Naive B cell (primary cell): ENCODE measurements at regions not wholly inside any gene's neighbourhood (a gene's known extent, or its start where the extent isn't known, plus 50 kb on each side); places are given as distances from the start of the nearest gene placed in this dataset.

Experiments used
- ATAC-seq, 2 donors: fragments of 150-1000 bp; cut with Tn5 transposase; 2 replicates each; pipeline ENCODE4 v1.10.0; 2021; ENCODE audit warnings: low read depth in 2 of 2, mild to moderate bottlenecking in 2 of 2, moderate library complexity in 2 of 2
- DNase-seq: peaks from one replicate; pipeline ENCODE4 v3.0.0; 2022
- H3K27ac Mint-ChIP-seq, 6 donors: one replicate each; pipeline ENCODE4 v1.8.0; 2020 to 2022; ENCODE audit warnings: mild to moderate bottlenecking in 6 of 6, mixed read lengths in 6 of 6, moderate library complexity in 5 of 6, inconsistent platforms in 2 of 6
- H3K27me3 Mint-ChIP-seq, 3 donors: one replicate each; pipeline ENCODE4 v1.8.0; 2021 to 2022; ENCODE audit warnings: mixed read lengths in 3 of 3, mild to moderate bottlenecking in 1 of 3
- H3K36me3 Mint-ChIP-seq, 2 donors: one replicate each; pipeline ENCODE4 v1.8.0; 2020 to 2022; ENCODE audit warnings: mixed read lengths in 2 of 2, inconsistent platforms in 1 of 2, mild to moderate bottlenecking in 1 of 2
- H3K4me1 Mint-ChIP-seq, 3 donors: one replicate each; pipeline ENCODE4 v1.8.0; 2020 to 2022; ENCODE audit warnings: mixed read lengths in 3 of 3, inconsistent platforms in 1 of 3, mild to moderate bottlenecking in 1 of 3, moderate library complexity in 1 of 3
- H3K4me3 Mint-ChIP-seq, 8 donors: one replicate each; pipeline ENCODE4 v1.8.0; 2020 to 2022; ENCODE audit warnings: mild to moderate bottlenecking in 8 of 8, mixed read lengths in 8 of 8, moderate library complexity in 8 of 8, inconsistent platforms in 2 of 8
- H3K9me3 Mint-ChIP-seq, 7 donors: one replicate each; pipeline ENCODE4 v1.8.0; 2020 to 2022; ENCODE audit warnings: mixed read lengths in 7 of 7, mild to moderate bottlenecking in 5 of 7, inconsistent platforms in 2 of 7, moderate library complexity in 1 of 7

- Mint-ChIP-seq H3K4me1 (no peaks in the 10 kb centered on the region), H3K9me3 (peaks cover 0 to 14% (median 9%) of the 10 kb centered on the region in 7 donors), H3K4me3 (no peak overlapping the region), H3K36me3 (no peaks in the 10 kb centered on the region), H3K27ac (no peak overlapping the region), H3K27me3 (no peaks in the 10 kb centered on the region)
- ATAC-seq (no peak), DNase-seq (no peak)
Measured at GRCh38 chr6:9634776-9635175, 780.1 kb downstream of the TFAP2A start.

- peaks cover 2 to 26% (median 10%) of the 10 kb centered on the region in 7 donors for H3K9me3 Mint-ChIP-seq
- DNase-seq, result no peak
- no peak for ATAC-seq
- no peaks in the 10 kb centered on the region for H3K27me3 Mint-ChIP-seq
- no peaks in the 10 kb centered on the region for H3K4me1 Mint-ChIP-seq
- H3K36me3 Mint-ChIP-seq, result no peaks in the 10 kb centered on the region
- no peak overlapping the region for H3K4me3 Mint-ChIP-seq
- no peak overlapping the region for H3K27ac Mint-ChIP-seq
Measured at GRCh38 chr6:9632026-9632425, 782.8 kb downstream of the TFAP2A start.

GRCh38 chr6:9628819-9629218 lies 786.1 kb downstream of the TFAP2A start:
- H3K4me1 Mint-ChIP-seq, result no peaks in the 10 kb centered on the region

GRCh38 chr6:9627916-9628315 lies 787.0 kb downstream of the TFAP2A start:
- ATAC-seq, result no peak
- Mint-ChIP-seq H3K36me3 (no peaks in the 10 kb centered on the region), H3K4me3 (no peak overlapping the region), H3K27me3 (no peaks in the 10 kb centered on the region), H3K9me3 (peaks cover 5 to 41% (median 13%) of the 10 kb centered on the region in 7 donors), H3K27ac (no peak overlapping the region), H3K4me1 (no peaks in the 10 kb centered on the region)
- no peak for DNase-seq

More at GRCh38 chr6:9628819-9629218, 786.1 kb downstream of the TFAP2A start:
- DNase-seq, result no peak
- H3K36me3 Mint-ChIP-seq, result no peaks in the 10 kb centered on the region
- no peaks in the 10 kb centered on the region for H3K27me3 Mint-ChIP-seq
- no peak for ATAC-seq
- H3K4me3 Mint-ChIP-seq, result no peak overlapping the region
- peaks cover 3 to 38% (median 11%) of the 10 kb centered on the region in 7 donors for H3K9me3 Mint-ChIP-seq
- H3K27ac Mint-ChIP-seq, result no peak overlapping the region

- Mint-ChIP-seq H3K36me3 (no peaks in the 10 kb centered on the region), H3K4me3 (no peak overlapping the region), H3K27me3 (no peaks in the 10 kb centered on the region), H3K4me1 (no peaks in the 10 kb centered on the region), H3K27ac (peak overlapping the region in 1 of 6 donors; percentile 54), H3K9me3 (peaks cover 0 to 21% (median 6%) of the 10 kb centered on the region in 7 donors)
- ATAC-seq (no peak), DNase-seq (no peak)
Measured at GRCh38 chr6:9623985-9624384, 790.9 kb downstream of the TFAP2A start.

- ATAC-seq, result no peak
- no peaks in the 10 kb centered on the region for H3K27me3 Mint-ChIP-seq
- H3K27ac Mint-ChIP-seq, result no peak overlapping the region
- no peaks in the 10 kb centered on the region for H3K36me3 Mint-ChIP-seq
- H3K4me3 Mint-ChIP-seq, result no peak overlapping the region
- no peaks in the 10 kb centered on the region for H3K4me1 Mint-ChIP-seq
- no peak for DNase-seq
- peaks cover 0 to 17% (median 3%) of the 10 kb centered on the region in 7 donors for H3K9me3 Mint-ChIP-seq
Measured at GRCh38 chr6:9623228-9623832, 791.5 kb downstream of the TFAP2A start.

- Mint-ChIP-seq H3K9me3 (peaks cover 0 to 15% (median 4%) of the 10 kb centered on the region in 7 donors), H3K27me3 (no peaks in the 10 kb centered on the region), H3K36me3 (no peaks in the 10 kb centered on the region), H3K4me1 (no peaks in the 10 kb centered on the region), H3K4me3 (no peak overlapping the region), H3K27ac (no peak overlapping the region)
- ATAC-seq (no peak), DNase-seq (no peak)
Measured at GRCh38 chr6:9621276-9621675, 793.6 kb downstream of the TFAP2A start.

GRCh38 chr6:9620687-9621086 lies 794.2 kb downstream of the TFAP2A start:
- Mint-ChIP-seq H3K27ac (no peak overlapping the region), H3K27me3 (no peaks in the 10 kb centered on the region), H3K4me3 (no peak overlapping the region), H3K4me1 (no peaks in the 10 kb centered on the region), H3K9me3 (peaks cover 0 to 11% (median 4%) of the 10 kb centered on the region in 7 donors), H3K36me3 (no peaks in the 10 kb centered on the region)
- DNase-seq (no peak), ATAC-seq (no peak)

- no peak overlapping the region for H3K4me3 Mint-ChIP-seq
Measured at GRCh38 chr6:9620263-9620662, 794.6 kb downstream of the TFAP2A start.

GRCh38 chr6:9614778-9615177 lies 800.1 kb downstream of the TFAP2A start:
- Mint-ChIP-seq H3K9me3 (peaks cover 0 to 5% (median 0%) of the 10 kb centered on the region in 7 donors), H3K27me3 (peaks cover 0 to 4% (median 0%) of the 10 kb centered on the region in 3 donors), H3K27ac (no peak overlapping the region), H3K4me3 (no peak overlapping the region), H3K36me3 (no peaks in the 10 kb centered on the region), H3K4me1 (no peaks in the 10 kb centered on the region)
- DNase-seq, result no peak
- ATAC-seq, result no peak

More at GRCh38 chr6:9620263-9620662, 794.6 kb downstream of the TFAP2A start:
- H3K27me3 Mint-ChIP-seq, result no peaks in the 10 kb centered on the region
- ATAC-seq (no peak), DNase-seq (no peak)
- no peaks in the 10 kb centered on the region for H3K36me3 Mint-ChIP-seq
- H3K27ac Mint-ChIP-seq, result no peak overlapping the region
- H3K9me3 Mint-ChIP-seq, result peaks cover 0 to 12% (median 4%) of the 10 kb centered on the region in 7 donors
- no peaks in the 10 kb centered on the region for H3K4me1 Mint-ChIP-seq

- peaks cover 0 to 5% (median 0%) of the 10 kb centered on the region in 7 donors for H3K9me3 Mint-ChIP-seq
- no peak for DNase-seq
Measured at GRCh38 chr6:9612489-9612888, 802.4 kb downstream of the TFAP2A start.

GRCh38 chr6:9610620-9611415 lies 804.1 kb downstream of the TFAP2A start:
- no peak for ATAC-seq
- no peak for DNase-seq
- no peaks in the 10 kb centered on the region for H3K4me1 Mint-ChIP-seq
- H3K9me3 Mint-ChIP-seq, result peaks cover 0 to 3% (median 0%) of the 10 kb centered on the region in 7 donors
- peaks cover 0 to 4% (median 0%) of the 10 kb centered on the region in 3 donors for H3K27me3 Mint-ChIP-seq
- H3K36me3 Mint-ChIP-seq, result no peaks in the 10 kb centered on the region
- no peak overlapping the region for H3K27ac Mint-ChIP-seq
- H3K4me3 Mint-ChIP-seq, result no peak overlapping the region

More at GRCh38 chr6:9612489-9612888, 802.4 kb downstream of the TFAP2A start:
- peaks cover 0 to 4% (median 0%) of the 10 kb centered on the region in 3 donors for H3K27me3 Mint-ChIP-seq
- no peak overlapping the region for H3K4me3 Mint-ChIP-seq
- H3K4me1 Mint-ChIP-seq, result no peaks in the 10 kb centered on the region
- H3K36me3 Mint-ChIP-seq, result no peaks in the 10 kb centered on the region
- H3K27ac Mint-ChIP-seq, result no peak overlapping the region
- ATAC-seq, result no peak

GRCh38 chr6:9606435-9607134 lies 808.3 kb downstream of the TFAP2A start:
- H3K9me3 Mint-ChIP-seq, result no peaks in the 10 kb centered on the region
- no peaks in the 10 kb centered on the region for H3K4me1 Mint-ChIP-seq
- H3K4me3 Mint-ChIP-seq, result no peak overlapping the region
- H3K36me3 Mint-ChIP-seq, result no peaks in the 10 kb centered on the region
- H3K27me3 Mint-ChIP-seq, result no peaks in the 10 kb centered on the region
- no peak overlapping the region for H3K27ac Mint-ChIP-seq
- ATAC-seq, result no peak
- no peak for DNase-seq
